ENCODE measurements at regions not wholly inside any gene's neighbourhood (a gene's known extent, or its start where the extent isn't known, plus 50 kb on each side); places are given as distances from the start of the nearest gene placed in this dataset.
"Not testable (repeated sequence)": the region's sequence is repeated elsewhere in the genome, so short reads cannot be mapped to it uniquely, and the experiment has no call there.

DNA sequence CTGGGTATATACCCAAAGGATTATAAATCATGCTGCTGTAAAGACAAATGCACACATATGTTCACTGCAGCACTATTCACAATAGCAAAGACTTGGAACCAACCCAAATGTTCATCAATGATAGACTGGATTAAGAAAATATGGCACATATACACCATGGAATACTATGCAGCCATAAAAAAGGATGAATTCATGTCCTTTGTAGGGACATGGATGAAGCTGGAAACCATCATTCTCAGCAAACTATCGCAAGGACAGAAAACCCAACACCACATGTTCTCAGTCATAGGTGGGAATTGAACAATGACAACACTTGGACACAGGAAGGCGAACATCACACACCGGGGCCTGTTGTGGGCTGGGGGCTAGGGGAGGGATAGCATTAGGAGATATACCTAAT is 406.1 kb downstream of the NFIB start:
- H3K27ac ChIP-seq (ENCODE audit: low read depth, low read length); H3K9me3 ChIP-seq (ENCODE audit: low read length); H3K4me1 ChIP-seq (ENCODE audit: insufficient read depth, low read length); H3K9ac ChIP-seq (ENCODE audit: low read length); H3K36me3 ChIP-seq (ENCODE audit: insufficient read depth, low read length); H3K4me3 ChIP-seq (ENCODE audit: low read depth in 1 of 2, low read length in 2 of 2); H3K27me3 ChIP-seq (ENCODE audit: control insufficient read depth in 1 of 2, insufficient read depth in 2 of 2, low read length in 2 of 2): not testable (repeated sequence)

DNA sequence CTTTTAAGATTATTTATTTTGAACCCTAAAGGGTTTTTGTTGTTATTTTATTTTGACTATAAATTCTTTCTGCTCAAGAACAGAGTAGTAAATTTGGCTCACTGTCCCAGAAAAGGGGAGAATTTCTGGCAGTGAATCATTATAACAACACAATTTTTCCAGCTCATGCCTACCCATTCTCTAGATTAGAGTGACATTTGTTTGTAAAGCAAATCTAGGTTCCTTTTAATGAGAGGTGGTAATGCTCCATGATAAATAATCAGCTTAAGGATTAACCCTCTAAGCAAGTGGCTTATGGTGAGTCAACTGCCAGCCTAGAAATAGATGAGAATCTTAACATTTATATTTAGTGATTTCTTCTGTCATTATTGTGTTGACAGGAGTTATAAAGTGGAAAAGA is 409.2 kb downstream of the NFIB start:
- no peak overlapping the region for H3K9ac ChIP-seq (ENCODE audit: low read length)
- H3K4me1 ChIP-seq (ENCODE audit: insufficient read depth, low read length): no peaks in the 10 kb centered on the region
- no peak overlapping the region for H3K27ac ChIP-seq (ENCODE audit: low read depth, low read length)
- H3K4me3 ChIP-seq (ENCODE audit: low read depth in 1 of 2, low read length in 2 of 2): no peak overlapping the region
- no peaks in the 10 kb centered on the region for H3K27me3 ChIP-seq (ENCODE audit: control insufficient read depth in 1 of 2, insufficient read depth in 2 of 2, low read length in 2 of 2)
- H3K9me3 ChIP-seq (ENCODE audit: low read length): no peaks in the 10 kb centered on the region
- H3K36me3 ChIP-seq (ENCODE audit: insufficient read depth, low read length): no peaks in the 10 kb centered on the region

DNA sequence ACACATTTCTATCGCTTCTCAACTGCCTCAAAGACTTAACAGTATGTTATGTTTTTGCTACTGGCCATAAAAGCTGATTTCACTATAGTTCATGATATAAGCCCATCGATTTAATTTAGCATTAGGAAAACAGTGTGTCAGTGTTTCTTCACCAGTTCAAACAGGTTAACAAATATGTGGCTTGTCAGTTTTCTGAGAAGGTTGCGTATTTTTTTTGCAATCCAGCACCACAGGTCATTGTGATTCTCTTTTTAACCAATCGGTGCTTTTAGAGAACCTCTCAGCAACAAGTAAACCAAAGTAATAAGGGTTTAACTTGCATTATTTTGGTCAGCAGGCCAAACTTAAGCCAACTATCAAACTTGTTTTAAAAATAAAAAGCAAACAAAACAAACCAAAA is 409.6 kb downstream of the NFIB start:
- Histone ChIP-seq H3K4me1 (ENCODE audit: insufficient read depth, low read length) (no peaks in the 10 kb centered on the region), H3K4me3 (ENCODE audit: low read depth in 1 of 2, low read length in 2 of 2) (no peak overlapping the region), H3K27ac (ENCODE audit: low read depth, low read length) (no peak overlapping the region), H3K36me3 (ENCODE audit: insufficient read depth, low read length) (no peaks in the 10 kb centered on the region), H3K9me3 (ENCODE audit: low read length) (no peaks in the 10 kb centered on the region), H3K9ac (ENCODE audit: low read length) (no peak overlapping the region), H3K27me3 (ENCODE audit: control insufficient read depth in 1 of 2, insufficient read depth in 2 of 2, low read length in 2 of 2) (no peaks in the 10 kb centered on the region)

DNA sequence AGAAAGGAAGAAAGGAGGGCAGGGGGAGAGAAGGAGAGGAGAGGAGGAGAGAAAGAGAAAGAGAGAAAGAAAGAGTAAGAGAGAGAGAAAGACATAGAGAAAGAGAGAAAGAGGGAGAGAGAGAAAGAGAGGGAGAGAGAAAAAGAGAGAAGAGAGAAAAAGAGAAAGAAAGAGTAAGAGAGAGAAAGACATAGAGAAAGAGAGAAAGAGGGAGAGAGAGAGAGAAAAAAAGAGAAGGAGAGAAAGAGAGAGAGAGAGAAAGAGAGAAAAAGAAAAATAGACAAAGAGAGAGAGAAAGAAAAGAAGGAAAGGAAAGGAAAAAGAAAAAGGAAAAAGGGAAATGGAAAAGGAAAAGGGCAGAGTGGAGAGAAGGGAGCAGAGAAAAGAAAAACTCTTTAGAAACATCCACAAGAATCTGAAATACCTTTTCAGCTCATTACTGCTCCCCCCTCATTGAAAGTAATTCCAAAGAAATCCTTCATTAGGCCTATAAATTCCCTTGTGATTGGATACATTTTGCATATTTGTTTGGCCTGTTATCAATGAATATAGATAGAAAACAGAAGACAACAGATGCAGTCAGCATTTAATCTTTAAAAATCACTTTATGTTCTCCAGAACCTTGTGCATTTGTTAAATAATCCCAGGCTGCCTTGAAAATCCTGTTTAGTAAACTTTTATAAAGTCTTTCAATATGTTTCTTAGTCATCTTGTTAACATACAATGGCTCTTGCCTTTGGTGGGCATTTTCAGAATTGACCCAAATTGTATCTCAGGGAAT is 411.5 kb downstream of the NFIB start:
- H3K36me3 ChIP-seq (ENCODE audit: insufficient read depth, low read length): no peaks in the 10 kb centered on the region
- no peak overlapping the region for H3K9ac ChIP-seq (ENCODE audit: low read length)

DNA sequence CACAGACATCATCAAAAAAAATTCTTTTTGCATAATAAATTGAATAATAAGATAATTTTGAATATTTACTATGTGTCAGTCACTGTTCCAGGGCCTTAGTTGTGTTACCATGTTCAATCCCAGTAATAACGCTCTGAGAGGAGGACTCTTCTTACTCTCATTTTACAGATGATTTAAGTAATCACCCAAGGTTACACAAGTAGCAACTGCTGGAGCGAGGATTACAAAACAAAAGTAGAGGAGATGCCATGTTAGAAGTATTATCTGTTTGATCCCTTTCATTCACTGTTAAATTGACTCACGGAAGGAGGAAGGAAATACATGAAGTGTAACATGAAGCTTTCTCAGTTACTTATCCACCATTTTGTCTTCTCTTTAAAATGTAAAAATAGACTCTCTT is 412.8 kb downstream of the NFIB start:
- Histone ChIP-seq H3K4me3 (ENCODE audit: low read depth in 1 of 2, low read length in 2 of 2) (no peak overlapping the region), H3K9ac (ENCODE audit: low read length) (no peak overlapping the region), H3K9me3 (ENCODE audit: low read length) (no peaks in the 10 kb centered on the region), H3K27me3 (ENCODE audit: control insufficient read depth in 1 of 2, insufficient read depth in 2 of 2, low read length in 2 of 2) (no peaks in the 10 kb centered on the region), H3K4me1 (ENCODE audit: insufficient read depth, low read length) (no peaks in the 10 kb centered on the region), H3K27ac (ENCODE audit: low read depth, low read length) (no peak overlapping the region), H3K36me3 (ENCODE audit: insufficient read depth, low read length) (no peaks in the 10 kb centered on the region)

More for the DNA sequence above, 411.5 kb downstream of the NFIB start:
- H3K27ac ChIP-seq (ENCODE audit: low read depth, low read length): no peak overlapping the region
- no peaks in the 10 kb centered on the region for H3K4me1 ChIP-seq (ENCODE audit: insufficient read depth, low read length)
- no peak overlapping the region for H3K4me3 ChIP-seq (ENCODE audit: low read depth in 1 of 2, low read length in 2 of 2)
- H3K9me3 ChIP-seq (ENCODE audit: low read length): no peaks in the 10 kb centered on the region
- H3K27me3 ChIP-seq (ENCODE audit: control insufficient read depth in 1 of 2, insufficient read depth in 2 of 2, low read length in 2 of 2): no peaks in the 10 kb centered on the region

DNA sequence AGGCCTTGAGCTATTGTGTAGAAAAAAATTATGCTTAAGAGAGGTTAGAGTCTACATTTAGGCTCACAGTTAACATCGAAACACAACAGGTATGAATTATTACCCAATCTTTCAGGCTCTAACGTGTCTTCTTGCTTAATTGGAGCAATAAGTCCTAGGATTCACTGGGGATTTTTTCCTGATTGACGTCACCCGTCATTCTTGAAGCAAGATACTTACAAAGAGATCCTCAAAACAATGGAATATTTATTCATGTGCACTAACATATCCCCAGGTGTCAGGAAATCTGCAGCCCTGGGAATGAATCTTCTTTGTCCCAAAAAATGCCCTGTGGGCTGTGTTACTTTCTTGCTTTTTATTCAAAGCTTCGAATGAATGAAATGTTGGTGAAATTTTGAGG is 413.5 kb downstream of the NFIB start:
- H3K36me3 ChIP-seq (ENCODE audit: insufficient read depth, low read length): no peaks in the 10 kb centered on the region
- no peak overlapping the region for H3K27ac ChIP-seq (ENCODE audit: low read depth, low read length)
- no peak overlapping the region for H3K9ac ChIP-seq (ENCODE audit: low read length)
- no peak overlapping the region for H3K4me3 ChIP-seq (ENCODE audit: low read depth in 1 of 2, low read length in 2 of 2)
- H3K27me3 ChIP-seq (ENCODE audit: control insufficient read depth in 1 of 2, insufficient read depth in 2 of 2, low read length in 2 of 2): no peaks in the 10 kb centered on the region
- H3K9me3 ChIP-seq (ENCODE audit: low read length): no peaks in the 10 kb centered on the region
- no peaks in the 10 kb centered on the region for H3K4me1 ChIP-seq (ENCODE audit: insufficient read depth, low read length)

DNA sequence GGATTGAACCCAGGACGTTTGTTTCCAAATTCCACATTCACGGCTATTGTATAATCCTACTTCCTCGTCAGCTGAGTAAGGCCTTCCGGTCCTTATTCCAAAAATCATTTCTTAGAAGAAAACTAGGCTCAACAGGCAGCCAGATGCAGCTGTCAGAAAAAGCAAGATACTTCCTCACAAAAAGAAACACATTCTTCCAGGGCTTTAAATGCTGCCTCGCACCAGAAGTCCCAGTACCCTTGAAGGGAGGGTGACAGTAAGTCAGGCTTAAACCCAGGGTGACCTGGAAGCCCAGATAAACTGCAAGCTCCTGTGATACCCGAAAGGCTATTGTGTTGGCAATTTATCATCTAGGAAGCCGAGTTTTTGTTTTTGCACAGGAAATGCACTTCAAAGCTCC is 414.0 kb downstream of the NFIB start:
- Histone ChIP-seq H3K27me3 (ENCODE audit: control insufficient read depth in 1 of 2, insufficient read depth in 2 of 2, low read length in 2 of 2) (no peaks in the 10 kb centered on the region), H3K27ac (ENCODE audit: low read depth, low read length) (no peak overlapping the region), H3K9ac (ENCODE audit: low read length) (no peak overlapping the region), H3K4me3 (ENCODE audit: low read depth in 1 of 2, low read length in 2 of 2) (no peak overlapping the region), H3K4me1 (ENCODE audit: insufficient read depth, low read length) (no peaks in the 10 kb centered on the region), H3K9me3 (ENCODE audit: low read length) (no peaks in the 10 kb centered on the region), H3K36me3 (ENCODE audit: insufficient read depth, low read length) (no peaks in the 10 kb centered on the region)

DNA sequence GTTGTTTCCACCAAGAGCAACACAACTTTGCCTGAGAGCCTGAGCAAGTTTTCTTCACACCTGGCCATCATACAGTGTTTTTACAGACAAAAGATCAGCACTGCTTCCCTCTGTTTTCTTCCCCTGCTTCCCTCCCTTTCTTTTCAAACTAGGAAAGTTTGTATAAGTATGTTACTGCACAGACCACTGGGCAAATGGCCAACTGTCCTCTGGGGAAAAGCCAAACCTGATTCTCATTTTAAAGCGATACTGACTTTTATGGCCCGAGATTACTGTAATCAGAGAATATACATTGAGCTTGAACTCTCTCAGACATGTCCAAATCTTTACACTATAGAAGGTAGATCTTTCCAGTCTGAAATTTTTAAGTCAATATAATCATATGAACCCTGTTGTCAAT is 415.0 kb downstream of the NFIB start:
- no peak overlapping the region for H3K27ac ChIP-seq (ENCODE audit: low read depth, low read length)

DNA sequence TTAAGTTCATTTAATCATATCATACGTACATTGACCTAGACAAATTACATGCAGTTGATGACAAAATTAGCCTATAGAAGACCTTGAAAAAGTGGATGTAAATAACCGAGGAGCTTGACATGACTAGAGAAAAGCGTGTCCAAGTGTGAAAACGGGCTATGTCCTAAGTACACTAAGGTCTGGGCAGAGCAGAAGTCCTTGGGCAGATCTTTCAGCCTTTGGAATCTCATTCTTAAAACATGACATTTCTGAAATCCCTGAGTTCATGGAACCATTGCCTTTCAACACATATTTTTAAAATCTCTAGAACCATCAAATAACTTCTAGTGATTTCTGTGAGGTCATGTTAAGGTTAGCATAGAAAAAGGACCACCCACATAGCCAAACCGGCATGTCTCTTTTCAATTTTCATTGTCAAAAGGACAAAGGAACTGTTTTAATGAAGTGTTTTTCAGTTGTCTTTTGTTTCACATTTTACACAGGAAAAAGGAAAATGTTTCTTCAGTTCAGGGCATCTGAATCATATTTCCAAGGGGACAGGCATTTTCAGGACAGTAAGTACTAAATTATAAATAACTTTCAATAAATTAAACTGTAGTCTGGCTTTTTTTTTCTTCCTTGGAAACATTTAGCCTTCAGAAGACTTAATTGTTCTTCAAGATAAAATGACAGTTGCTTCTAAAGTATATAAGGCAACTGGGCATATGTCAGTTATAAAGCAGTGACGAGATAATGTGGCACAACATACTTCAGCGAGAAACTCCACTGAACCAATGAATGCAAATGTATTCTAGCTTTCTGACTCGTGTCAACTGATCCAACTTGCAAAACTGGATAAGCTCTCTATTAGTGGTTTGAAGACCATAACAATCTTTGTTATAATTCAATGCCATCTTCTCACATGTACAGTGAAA is 416.8 kb downstream of the NFIB start:
- H3K27me3 ChIP-seq (ENCODE audit: control insufficient read depth in 1 of 2, insufficient read depth in 2 of 2, low read length in 2 of 2): no peaks in the 10 kb centered on the region
- H3K4me1 ChIP-seq (ENCODE audit: insufficient read depth, low read length): no peaks in the 10 kb centered on the region

More for the DNA sequence above, 415.0 kb downstream of the NFIB start:
- Histone ChIP-seq H3K4me3 (ENCODE audit: low read depth in 1 of 2, low read length in 2 of 2) (no peak overlapping the region), H3K36me3 (ENCODE audit: insufficient read depth, low read length) (no peaks in the 10 kb centered on the region), H3K9ac (ENCODE audit: low read length) (no peak overlapping the region), H3K4me1 (ENCODE audit: insufficient read depth, low read length) (no peaks in the 10 kb centered on the region), H3K9me3 (ENCODE audit: low read length) (no peaks in the 10 kb centered on the region), H3K27me3 (ENCODE audit: control insufficient read depth in 1 of 2, insufficient read depth in 2 of 2, low read length in 2 of 2) (no peaks in the 10 kb centered on the region)

DNA sequence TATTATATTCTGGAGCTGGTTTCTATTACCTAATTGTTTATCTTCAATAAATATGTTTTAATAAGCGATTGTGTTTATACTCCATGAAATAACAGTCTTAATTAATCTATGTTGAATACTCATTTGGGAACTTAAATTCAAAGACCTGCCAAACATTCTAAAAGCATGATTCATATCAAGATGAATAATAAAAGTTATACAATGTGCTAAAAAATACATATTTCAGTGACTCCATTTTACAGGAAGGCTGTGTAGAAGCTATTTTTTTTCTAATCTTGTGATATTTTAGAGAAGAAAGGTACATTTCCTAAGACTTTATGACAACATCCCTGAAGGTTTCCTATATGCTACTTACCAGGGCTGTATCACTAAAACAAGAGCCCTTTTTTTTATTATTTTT is 417.9 kb downstream of the NFIB start:
- H3K4me3 ChIP-seq (ENCODE audit: low read depth in 1 of 2, low read length in 2 of 2): no peak overlapping the region
- H3K9ac ChIP-seq (ENCODE audit: low read length): no peak overlapping the region
- H3K4me1 ChIP-seq (ENCODE audit: insufficient read depth, low read length): no peaks in the 10 kb centered on the region
- H3K36me3 ChIP-seq (ENCODE audit: insufficient read depth, low read length): no peaks in the 10 kb centered on the region
- no peak overlapping the region for H3K27ac ChIP-seq (ENCODE audit: low read depth, low read length)
- no peaks in the 10 kb centered on the region for H3K27me3 ChIP-seq (ENCODE audit: control insufficient read depth in 1 of 2, insufficient read depth in 2 of 2, low read length in 2 of 2)
- no peaks in the 10 kb centered on the region for H3K9me3 ChIP-seq (ENCODE audit: low read length)

More for the DNA sequence above, 416.8 kb downstream of the NFIB start:
- Histone ChIP-seq H3K9ac (ENCODE audit: low read length) (no peak overlapping the region), H3K36me3 (ENCODE audit: insufficient read depth, low read length) (no peaks in the 10 kb centered on the region), H3K4me3 (ENCODE audit: low read depth in 1 of 2, low read length in 2 of 2) (no peak overlapping the region), H3K9me3 (ENCODE audit: low read length) (no peaks in the 10 kb centered on the region), H3K27ac (ENCODE audit: low read depth, low read length) (no peak overlapping the region)

DNA sequence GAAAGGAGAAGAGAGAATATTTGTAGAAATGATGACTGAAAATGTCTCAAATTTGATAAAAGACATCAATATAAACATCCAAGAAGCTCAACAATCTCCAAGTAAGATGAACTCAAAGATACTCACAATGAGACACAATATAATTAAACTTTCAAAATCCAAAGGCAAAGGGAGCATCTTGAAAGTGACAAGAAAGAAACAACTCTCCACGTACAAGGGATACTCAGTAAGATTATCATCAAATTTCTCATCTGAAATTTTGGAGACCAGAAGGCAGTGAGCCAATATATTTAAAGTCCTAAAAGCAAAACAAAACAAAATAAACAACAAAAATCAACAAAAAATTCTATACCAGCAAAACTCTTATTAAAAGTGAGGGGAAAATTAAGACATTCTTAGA is 428.7 kb downstream of the NFIB start:
- no peaks in the 10 kb centered on the region for H3K27me3 ChIP-seq (ENCODE audit: control insufficient read depth in 1 of 2, insufficient read depth in 2 of 2, low read length in 2 of 2)
- no peak overlapping the region for H3K27ac ChIP-seq (ENCODE audit: low read depth, low read length)
- peaks cover 3% of the 10 kb centered on the region for H3K9me3 ChIP-seq (ENCODE audit: low read length)
- no peak overlapping the region for H3K9ac ChIP-seq (ENCODE audit: low read length)
- no peaks in the 10 kb centered on the region for H3K4me1 ChIP-seq (ENCODE audit: insufficient read depth, low read length)
- no peak overlapping the region for H3K4me3 ChIP-seq (ENCODE audit: low read depth in 1 of 2, low read length in 2 of 2)
- no peaks in the 10 kb centered on the region for H3K36me3 ChIP-seq (ENCODE audit: insufficient read depth, low read length)
